K562 (cell line): ENCODE measurements at regions not wholly inside any gene's neighbourhood (a gene's known extent, or its start where the extent isn't known, plus 50 kb on each side); places are given as distances from the start of the nearest gene placed in this dataset.
A peak's percentile ranks its signal among the peaks of the same experiment; 100 is the strongest.

Experiments used
- ATF7 ChIP-seq: fragments of 450-650 bp; IDR thresholded peaks from 2 replicates; pipeline ENCODE4 v1.7.1; 2014; ENCODE audit warnings: mild to moderate bottlenecking, moderate library complexity
- BHLHE40 ChIP-seq: IDR thresholded peaks from 2 replicates; pipeline ENCODE4 v1.6.1; 2011; ENCODE audit warnings: low read length, improper control_type of control experiment
- CREB1 ChIP-seq, 2 experiments: sonication (generic) in 1 of 2; formaldehyde crosslinking in 1 of 2; IDR thresholded peaks; 2 replicates each; pipeline versions ENCODE4 v1.6.1 to v1.8.0; 2012 to 2022; ENCODE audit warnings: inconsistent platforms in 1 of 2, mild to moderate bottlenecking in 1 of 2, missing genetic modification reagents in 1 of 2, moderate library complexity in 1 of 2
- KLF16 ChIP-seq: IDR thresholded peaks from 2 replicates; pipeline ENCODE4 v1.6.1; 2016; ENCODE audit warnings: antibody characterized with exemption
- MCM7 ChIP-seq, 2 experiments: fragments of 450-650 bp; IDR thresholded peaks; 2 replicates each; pipeline ENCODE4 v1.6.1; 2016 to 2018
- PRPF4 ChIP-seq: fragments of 200-400 bp; formaldehyde crosslinking; IDR thresholded peaks from one replicate; pipeline ENCODE4 v1.6.1; 2017; ENCODE audit warnings: low read length, low read depth, mild to moderate bottlenecking; ENCODE audit not compliant: insufficient read depth, poor library complexity, severe bottlenecking
- SMARCA4 ChIP-seq: fragments of 450-650 bp; IDR thresholded peaks from 2 replicates; pipeline ENCODE4 v1.6.1; 2016
- SOX6 ChIP-seq: fragments of 450-650 bp; IDR thresholded peaks from 2 replicates; pipeline ENCODE4 v1.6.1; 2014; ENCODE audit warnings: mild to moderate bottlenecking
- TAL1 ChIP-seq: fragments of 450-650 bp; IDR thresholded peaks from 2 replicates; pipeline ENCODE4 v1.6.1; 2016; ENCODE audit warnings: mild to moderate bottlenecking
- USF1 ChIP-seq: sonication (generic); formaldehyde crosslinking; IDR thresholded peaks from 2 replicates; pipeline ENCODE4 v1.9.0; 2022; ENCODE audit warnings: mild to moderate bottlenecking, missing genetic modification reagents
- ZNF407 ChIP-seq: fragments of 450-650 bp; IDR thresholded peaks from 2 replicates; pipeline ENCODE4 v1.6.1; 2016; ENCODE audit warnings: low read depth

DNA sequence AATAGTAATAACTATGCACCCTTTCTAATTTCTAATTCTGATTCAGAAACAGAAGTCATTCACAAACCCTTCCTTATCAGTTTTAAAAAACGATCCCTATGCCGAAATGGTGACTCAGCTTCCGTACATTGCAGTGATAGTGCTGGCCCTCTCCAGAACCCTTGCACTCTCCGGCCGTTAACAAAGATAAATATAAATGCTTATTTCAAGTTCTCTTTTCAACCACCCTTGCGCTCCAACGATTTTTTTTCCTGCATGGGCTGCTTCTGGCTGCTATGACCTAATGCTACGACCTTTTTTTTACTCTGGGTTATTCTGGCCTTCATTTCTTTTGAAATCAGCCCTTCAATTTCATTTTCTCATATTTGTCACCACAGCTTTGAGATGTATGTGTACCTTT, 646.2 kb downstream of the NTRK3 start (continued):
- TF ChIP-seq ZNF407 (peak; percentile 68), SOX6 (peak; percentile 66; the same call in 1 of the 2 replicates), BHLHE40 (peak; percentile 25; the same call in 1 of the 2 replicates), CREB1 (IDR thresholded peaks at IDR 0.05) (peak; percentile 18; the same call in 1 of the 2 replicates), CREB1 (CRISPR knock-in tag; IDR thresholded peaks at IDR 0.05) (no peak), MCM7 (IDR thresholded peaks at IDR 0.05) (no peak), USF1 (no peak), SMARCA4 (peak; percentile 89), TAL1 (peak; percentile 59; the same call in 1 of the 2 replicates), ATF7 (peak; percentile 71; the same call in 1 of the 2 replicates), PRPF4 (no peak), KLF16 (0 out of 2 replicates have a peak, but pooled peaks have one; percentile 34)
